Spinal cord (tissue), 9 donors: ENCODE measurements at regions not wholly inside any gene's neighbourhood (a gene's known extent, or its start where the extent isn't known, plus 50 kb on each side); places are given as distances from the start of the nearest gene placed in this dataset.

Experiments
- DNase-seq, 6 donors: peaks; one replicate each; pipeline versions ENCODE4 v3.0.0 to v3.0.0-alpha.2; 2013 to 2015; ENCODE audit warnings: low spot score in 6 of 6, low read depth in 4 of 6
- H3K27ac ChIP-seq: one replicate; pipeline ENCODE4 v1.5.1; 2013; ENCODE audit warnings: low read depth, low read length, control low read depth
- H3K27me3 ChIP-seq: one replicate; pipeline ENCODE4 v1.6.1; 2013; ENCODE audit warnings: low read length; ENCODE audit not compliant: control insufficient read depth, insufficient read depth
- H3K36me3 ChIP-seq: one replicate; pipeline ENCODE4 v1.6.1; 2013; ENCODE audit warnings: low read length; ENCODE audit not compliant: control insufficient read depth, insufficient read depth
- H3K4me1 ChIP-seq: one replicate; pipeline ENCODE4 v1.6.1; 2013; ENCODE audit warnings: low read length; ENCODE audit not compliant: control insufficient read depth, insufficient read depth
- H3K4me3 ChIP-seq: one replicate; pipeline ENCODE4 v1.5.1; 2013; ENCODE audit warnings: low read depth, low read length, control low read depth
- H3K9me3 ChIP-seq: one replicate; pipeline ENCODE4 v1.6.1; 2013; ENCODE audit warnings: low read length; ENCODE audit not compliant: control insufficient read depth, insufficient read depth
- WGBS: methylation state at CpG from one replicate; pipeline ENCODE4 v1.1.5; 2013; ENCODE audit warnings: missing lambda C conversion rate; ENCODE audit not compliant: insufficient coverage; 5-methylcytosine and 5-hydroxymethylcytosine counted together
- donor health status: healthy.

DNA sequence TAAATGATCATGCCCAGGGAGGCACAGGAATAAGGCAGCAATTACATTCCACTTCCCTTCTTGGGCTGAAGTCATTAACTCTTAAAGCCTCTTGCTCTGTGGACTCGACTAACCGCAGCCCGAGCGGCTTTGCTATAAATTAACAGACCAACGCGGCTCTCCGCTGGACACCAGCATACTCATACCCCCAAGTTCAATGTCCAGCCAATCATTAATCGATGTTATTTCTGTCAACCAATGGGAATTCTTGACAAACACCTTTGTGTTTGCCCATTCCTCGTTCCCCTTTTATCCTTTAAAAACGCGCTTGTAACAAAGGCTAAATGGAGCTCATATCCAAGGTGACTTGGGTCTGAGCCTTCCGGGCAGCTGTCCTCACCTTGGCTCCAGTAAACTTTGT, 183.1 kb upstream of the RALGAPA2 start:
- Histone ChIP-seq H3K9me3 (no peaks in the 10 kb centered on the region), H3K4me1 (peaks cover 4% of the 10 kb centered on the region), H3K36me3 (no peaks in the 10 kb centered on the region), H3K27ac (no peak overlapping the region), H3K4me3 (no peak overlapping the region), H3K27me3 (peaks cover 2% of the 10 kb centered on the region)
- no peak for DNase-seq
- WGBS: 73% methylated on average over 11 of the region's 12 CpGs

DNA sequence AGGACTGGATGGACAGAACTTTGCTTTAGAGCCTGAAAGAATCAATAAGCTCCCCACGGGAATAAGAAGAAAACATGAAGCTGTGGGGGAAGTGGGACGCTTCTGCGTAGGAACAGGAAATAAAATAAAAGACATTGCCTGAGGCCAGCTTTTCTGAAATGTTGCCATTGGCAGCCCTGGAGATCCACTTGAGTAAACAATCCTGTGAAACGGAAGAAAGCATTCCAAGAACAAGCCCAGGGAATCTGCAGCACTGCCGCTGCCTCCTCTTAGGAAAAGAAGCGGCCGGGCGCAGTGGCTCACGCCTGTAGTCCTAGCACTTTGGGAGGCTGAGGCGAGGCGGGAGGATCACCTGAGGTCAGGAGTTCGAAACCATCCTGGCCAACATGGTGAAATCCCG, 182.3 kb upstream of the RALGAPA2 start:
- Histone ChIP-seq H3K4me3 (no peak overlapping the region), H3K4me1 (peaks cover 4% of the 10 kb centered on the region), H3K27me3 (peaks cover 2% of the 10 kb centered on the region), H3K9me3 (no peaks in the 10 kb centered on the region), H3K36me3 (no peaks in the 10 kb centered on the region), H3K27ac (no peak overlapping the region)
- WGBS: 61% methylated on average over 8 of the region's 13 CpGs
- peak in 2 of 6 donors; percentile 17 to 66 for DNase-seq

DNA sequence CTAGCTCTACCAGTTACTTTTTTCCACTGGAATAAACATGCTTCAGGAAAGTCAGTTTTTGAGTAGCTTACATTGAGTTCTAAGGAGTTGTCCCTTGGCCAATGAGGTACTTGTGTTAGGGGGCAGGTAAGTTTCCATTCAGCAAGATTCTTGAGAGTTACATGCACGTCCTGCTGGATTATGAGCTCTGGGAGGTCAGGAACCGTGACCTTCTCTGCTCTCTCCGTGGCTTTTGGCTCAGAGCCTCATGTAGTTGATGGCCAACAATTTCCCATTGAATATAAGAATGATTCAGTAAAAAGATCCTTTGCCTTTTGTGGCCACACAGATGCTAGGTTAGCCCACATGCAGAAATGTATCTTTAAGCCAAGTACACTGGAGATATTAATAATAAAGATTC, 181.8 kb upstream of the RALGAPA2 start:
- WGBS: no CpG with 5 or more reads among the region's 3 CpGs
- DNase-seq: no peak
- Histone ChIP-seq H3K4me3 (no peak overlapping the region), H3K9me3 (no peaks in the 10 kb centered on the region), H3K36me3 (no peaks in the 10 kb centered on the region), H3K27ac (no peak overlapping the region), H3K27me3 (peaks cover 2% of the 10 kb centered on the region), H3K4me1 (peaks cover 4% of the 10 kb centered on the region)

DNA sequence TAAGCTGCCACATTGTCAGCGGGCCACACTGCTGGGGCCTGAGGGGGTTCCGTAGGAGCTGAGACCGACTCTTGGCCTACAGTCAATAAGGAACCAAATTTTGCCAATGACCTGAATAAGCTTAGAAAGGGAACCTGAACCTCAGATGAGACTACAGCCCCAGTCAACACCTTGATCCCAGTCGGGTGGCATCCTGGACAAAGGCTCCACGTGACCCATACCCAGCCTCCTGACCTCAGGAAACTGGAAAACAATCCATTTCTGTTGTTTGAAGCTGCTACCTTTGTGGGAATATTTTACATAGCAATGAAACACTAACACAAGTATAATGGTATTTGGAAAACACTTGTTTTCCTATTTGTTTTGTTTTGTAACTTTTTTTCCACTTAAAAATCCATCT, 179.9 kb upstream of the RALGAPA2 start:
- Histone ChIP-seq H3K4me3 (no peak overlapping the region), H3K27ac (no peak overlapping the region), H3K4me1 (peaks cover 10% of the 10 kb centered on the region), H3K9me3 (no peaks in the 10 kb centered on the region), H3K36me3 (no peaks in the 10 kb centered on the region), H3K27me3 (peaks cover 2% of the 10 kb centered on the region)
- no peak for DNase-seq
- WGBS: 85% methylated on average over 3 of the region's 5 CpGs

DNA sequence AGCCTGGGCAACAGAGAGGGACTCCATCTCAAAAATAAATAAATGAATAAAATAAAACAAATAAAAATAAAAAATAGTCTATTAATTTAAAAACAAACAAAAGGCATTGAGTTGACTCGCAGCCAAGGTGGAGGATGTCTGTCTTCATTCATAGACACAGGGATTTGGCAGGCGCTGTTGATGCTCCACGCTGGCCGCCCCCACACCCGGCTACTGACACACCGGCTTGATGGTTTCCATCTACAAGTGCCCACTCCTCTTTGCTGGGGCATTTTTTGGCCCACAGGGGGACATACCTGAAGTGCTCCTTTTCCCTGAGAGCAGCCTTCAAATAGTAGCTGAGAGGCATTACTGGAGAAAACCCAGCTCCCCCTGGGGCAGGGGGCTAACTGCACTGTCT, 178.3 kb upstream of the RALGAPA2 start:
- no peak overlapping the region for H3K27ac ChIP-seq
- no peak overlapping the region for H3K4me3 ChIP-seq
- H3K27me3 ChIP-seq: peaks cover 2% of the 10 kb centered on the region
- no peak for DNase-seq
- 75% methylated on average over 5 of the region's 6 CpGs for WGBS
- no peaks in the 10 kb centered on the region for H3K9me3 ChIP-seq
- H3K4me1 ChIP-seq: peaks cover 10% of the 10 kb centered on the region
- no peaks in the 10 kb centered on the region for H3K36me3 ChIP-seq

DNA sequence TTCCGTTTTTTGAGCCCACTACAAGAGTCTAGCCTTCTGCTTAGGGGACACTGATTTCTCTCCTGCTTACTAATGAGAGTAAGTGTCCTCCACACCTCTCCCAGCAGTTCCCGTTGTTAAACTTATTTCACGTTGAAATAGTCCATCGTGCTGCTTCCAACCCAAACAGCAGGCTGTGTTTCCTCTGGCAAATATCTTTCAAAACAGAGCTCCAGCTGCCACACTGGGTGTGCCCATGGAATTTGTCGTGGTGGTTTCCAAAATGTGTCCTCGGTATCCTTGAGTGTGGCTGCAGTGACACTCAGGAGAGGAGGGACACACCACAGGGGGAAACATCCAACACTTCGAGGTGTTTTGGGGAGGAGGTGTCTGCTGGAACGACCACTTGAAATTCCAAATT, 176.5 kb upstream of the RALGAPA2 start:
- DNase-seq: no peak
- Histone ChIP-seq H3K9me3 (no peaks in the 10 kb centered on the region), H3K27me3 (peaks cover 8% of the 10 kb centered on the region), H3K27ac (no peak overlapping the region), H3K4me1 (peaks cover 10% of the 10 kb centered on the region), H3K36me3 (no peaks in the 10 kb centered on the region), H3K4me3 (no peak overlapping the region)
- WGBS: 70% methylated on average over 6 of the region's 8 CpGs

DNA sequence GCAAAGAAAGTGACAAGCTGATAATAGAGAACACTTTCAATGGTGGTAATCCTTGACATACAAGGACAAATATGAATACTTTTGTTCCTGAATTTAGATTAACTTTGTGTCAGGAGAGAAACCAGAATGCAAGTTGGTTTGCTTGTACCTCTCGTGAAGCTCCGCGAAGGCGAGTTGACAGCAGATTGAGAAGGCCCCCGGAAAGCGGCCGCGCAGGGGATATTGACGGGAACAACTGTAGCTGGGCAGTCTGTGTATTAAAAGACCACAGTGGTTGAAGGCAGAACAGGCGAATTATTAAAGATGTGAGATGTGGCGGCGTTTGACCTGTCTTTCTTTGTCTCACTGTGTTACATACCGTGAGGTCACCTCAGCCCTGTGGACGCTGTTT, 175.8 kb upstream of the RALGAPA2 start:
- Histone ChIP-seq H3K27ac (no peak overlapping the region), H3K36me3 (no peaks in the 10 kb centered on the region), H3K4me1 (peaks cover 10% of the 10 kb centered on the region), H3K9me3 (no peaks in the 10 kb centered on the region), H3K27me3 (peaks cover 9% of the 10 kb centered on the region), H3K4me3 (no peak overlapping the region)
- WGBS: 86% methylated on average over 12 of the region's 14 CpGs
- DNase-seq: no peak

DNA sequence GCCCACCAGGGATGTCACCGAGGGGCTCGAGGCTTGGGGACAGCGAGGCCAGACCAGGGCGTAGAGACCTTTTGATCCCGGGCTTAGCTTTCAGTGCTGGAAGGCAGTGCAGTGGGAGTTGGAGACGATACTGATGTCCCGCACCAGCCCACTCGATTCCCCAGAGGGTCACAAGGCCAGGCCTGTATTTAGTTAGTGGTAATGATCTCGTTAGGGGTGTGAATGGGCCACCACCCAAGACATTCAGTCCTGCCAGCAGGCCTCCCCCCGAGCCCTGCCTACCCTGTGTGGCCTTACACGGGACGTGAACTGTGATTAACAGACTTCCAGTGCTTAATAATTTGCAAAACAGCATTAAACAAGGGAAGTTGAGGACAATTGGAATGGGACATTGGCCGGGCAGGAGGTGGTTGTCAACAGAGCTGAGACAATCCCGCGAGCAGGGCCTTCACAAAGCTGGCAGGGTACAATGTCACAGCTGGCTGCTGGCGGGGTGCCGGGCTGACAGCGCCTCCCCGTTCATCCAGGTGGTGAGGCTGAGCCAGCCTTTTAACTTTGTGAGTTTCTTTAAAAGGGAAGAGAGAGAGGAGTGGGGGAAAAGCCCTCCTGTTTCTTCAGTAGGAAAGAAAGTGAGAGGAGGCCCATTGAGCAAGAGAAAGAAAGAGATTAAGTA, 175.3 kb upstream of the RALGAPA2 start:
- Histone ChIP-seq H3K27me3 (peaks cover 9% of the 10 kb centered on the region), H3K9me3 (no peaks in the 10 kb centered on the region), H3K36me3 (no peaks in the 10 kb centered on the region), H3K27ac (no peak overlapping the region), H3K4me3 (no peak overlapping the region), H3K4me1 (peaks cover 10% of the 10 kb centered on the region)
- 40% methylated on average over 15 of the region's 19 CpGs for WGBS
- DNase-seq: peak in 2 of 6 donors; percentile 45 to 46

DNA sequence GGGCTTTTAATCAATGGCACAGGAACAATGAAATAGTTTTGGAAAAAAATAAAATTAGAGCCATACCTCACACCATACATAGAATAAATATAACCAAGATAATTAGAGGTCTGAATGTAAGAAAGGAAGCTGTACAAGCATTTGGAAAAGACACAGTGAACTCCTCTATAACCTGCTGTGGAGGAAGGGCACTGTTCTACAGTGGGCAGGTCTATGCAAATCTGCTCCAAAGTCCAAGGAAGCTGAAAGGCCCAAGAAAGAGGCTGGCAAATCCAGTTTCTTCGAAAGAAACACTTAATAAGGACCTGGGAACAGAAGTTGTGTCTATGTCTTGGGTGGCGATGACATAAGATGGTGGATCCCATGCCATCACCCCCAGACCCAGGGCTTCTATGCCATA, 169.4 kb upstream of the RALGAPA2 start:
- no peaks in the 10 kb centered on the region for H3K4me1 ChIP-seq
- H3K27me3 ChIP-seq: peaks cover 6% of the 10 kb centered on the region
- DNase-seq: no peak
- no peak overlapping the region for H3K27ac ChIP-seq
- whole genome bisulfite sequencing: no CpG with 5 or more reads among the region's 2 CpGs
- no peaks in the 10 kb centered on the region for H3K36me3 ChIP-seq
- H3K9me3 ChIP-seq: no peaks in the 10 kb centered on the region
- no peak overlapping the region for H3K4me3 ChIP-seq

DNA sequence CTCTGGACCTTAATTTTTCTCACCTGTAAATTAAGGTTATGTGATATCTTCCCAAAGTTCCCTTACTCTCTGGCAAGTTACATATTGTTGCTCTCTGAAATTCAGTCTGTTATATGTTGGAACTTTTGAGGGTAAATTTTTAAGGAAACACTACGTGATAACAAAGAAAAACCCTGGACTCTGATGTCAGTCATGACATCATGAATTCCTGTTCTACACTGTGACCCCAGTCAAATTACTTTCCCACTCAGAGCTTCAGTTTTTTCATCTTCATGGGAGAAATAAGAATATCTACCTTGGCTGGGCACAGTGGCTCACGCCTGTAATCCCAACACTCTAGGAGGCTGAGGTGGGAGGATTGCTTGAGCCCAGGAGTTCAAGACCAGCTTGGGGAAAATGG, 164.6 kb upstream of the RALGAPA2 start:
- peaks cover 2% of the 10 kb centered on the region for H3K27me3 ChIP-seq

More for the DNA sequence above, 164.6 kb upstream of the RALGAPA2 start:
- no CpG with 5 or more reads among the region's 2 CpGs for WGBS
- no peak for DNase-seq
- Histone ChIP-seq H3K36me3 (no peaks in the 10 kb centered on the region), H3K4me1 (no peaks in the 10 kb centered on the region), H3K4me3 (no peak overlapping the region), H3K27ac (no peak overlapping the region), H3K9me3 (no peaks in the 10 kb centered on the region)
